A549 (cell line): ENCODE measurements at regions not wholly inside any gene's neighbourhood (a gene's known extent, or its start where the extent isn't known, plus 50 kb on each side); places are given as distances from the start of the nearest gene placed in this dataset.

ENCODE experiments used
- ATAC-seq, 2 experiments: fragments of 200-7000 bp in 1 of 2; fragments of >200 bp in 1 of 2; cut with Nextera tagmentation in 1 of 2; cut with Tn5 transposase in 1 of 2; 3 replicates each; pipeline versions ENCODE4 v1.8.0 to v1.9.1; 2018 to 2020; ENCODE audit warnings: mild to moderate bottlenecking in 1 of 2, moderate library complexity in 1 of 2
- CTCF ChIA-PET: fragments of 300-600 bp; sonication (Branson Sonifier 250); formaldehyde crosslinking; extraction: SDS; loops from one replicate; lab custom pipeline; 2021; ENCODE audit warnings: antibody characterized with exemption, inconsistent platforms; lab: Yijun Ruan, JAX
- POLR2A ChIA-PET: fragments of 350-600 bp; formaldehyde crosslinking; extraction: SDS; loops from one replicate; lab custom pipeline; 2021; ENCODE audit warnings: antibody characterized with exemption, inconsistent platforms; lab: Yijun Ruan, JAX
- DNase-seq, 2 experiments: peaks; one replicate each; pipeline versions ENCODE4 v3.0.0 to v3.0.0-alpha.2; 2011 to 2016; ENCODE audit warnings: low read depth in 1 of 2, low spot score in 1 of 2
- FAIRE-seq: peaks from 2 replicates; lab custom pipeline; 2011; peaks lifted over from hg19 to GRCh38; lab: Jason Lieb, UNC
- H3K27ac ChIP-seq, 2 experiments: fragments of >200 bp; sonication (Bioruptor Twin); formaldehyde crosslinking; 3 replicates each; pipeline ENCODE4 v1.5.1; 2016 to 2017
- H3K4me1 ChIP-seq: fragments of >200 bp; sonication (Bioruptor Twin); formaldehyde crosslinking; 3 replicates; pipeline ENCODE4 v1.6.1; 2016
- H3K4me2 ChIP-seq: fragments of >200 bp; sonication (Bioruptor Twin); formaldehyde crosslinking; 3 replicates; pipeline ENCODE4 v1.6.1; 2016
- H3K4me3 ChIP-seq: fragments of >200 bp; sonication (Bioruptor Twin); formaldehyde crosslinking; 3 replicates; pipeline ENCODE4 v1.5.1; 2016
- H3K9me3 ChIP-seq: fragments of >200 bp; sonication (Bioruptor Twin); formaldehyde crosslinking; 3 replicates; pipeline ENCODE4 v1.6.1; 2016
- CHD2 ChIP-seq: fragments of 150-350 bp; IDR thresholded peaks from 2 replicates; pipeline ENCODE4 v1.6.1; 2014; ENCODE audit warnings: low read length; ENCODE audit not compliant: partially characterized antibody
- EP300 ChIP-seq, 2 experiments: fragments of >200 bp; sonication (Bioruptor Twin); formaldehyde crosslinking; IDR thresholded peaks; 2 replicates in 1 of 2; 3 replicates in 1 of 2; pipeline ENCODE4 v1.6.1; 2016 to 2017
- ESRRA ChIP-seq: fragments of 150-350 bp; IDR thresholded peaks from 2 replicates; pipeline ENCODE4 v1.6.1; 2014; ENCODE audit warnings: mild to moderate bottlenecking, low read length, borderline replicate concordance
- FOSB ChIP-seq: fragments of 250-450 bp; sonication (Bioruptor Pico); IDR thresholded peaks from 2 replicates; pipeline ENCODE4 v1.5.0; 2020; ENCODE audit warnings: mild to moderate bottlenecking, moderate library complexity
- HDAC2 ChIP-seq: fragments of 200-600 bp; sonication (generic); IDR thresholded peaks from 2 replicates; pipeline ENCODE4 v1.6.1; 2016
- HOXB5 ChIP-seq: fragments of 250-450 bp; sonication (Bioruptor Pico); IDR thresholded peaks from 2 replicates; pipeline ENCODE4 v1.5.0; 2020; ENCODE audit warnings: mild to moderate bottlenecking, moderate library complexity
- JUN ChIP-seq, 2 experiments: fragments of >200 bp; sonication (Bioruptor Twin); formaldehyde crosslinking; IDR thresholded peaks; 2 replicates in 1 of 2; 3 replicates in 1 of 2; pipeline ENCODE4 v1.6.1; 2016 to 2017
- KDM1A ChIP-seq: fragments of 200-600 bp; sonication (generic); IDR thresholded peaks from 2 replicates; pipeline ENCODE4 v1.6.1; 2016; ENCODE audit warnings: low read depth, mild to moderate bottlenecking
- KDM5A ChIP-seq: fragments of 200-600 bp; sonication (generic); IDR thresholded peaks from 2 replicates; pipeline ENCODE4 v1.6.1; 2016; ENCODE audit warnings: antibody characterized with exemption, mild to moderate bottlenecking
- MAZ ChIP-seq: fragments of 150-350 bp; IDR thresholded peaks from 2 replicates; pipeline ENCODE4 v1.6.1; 2014; ENCODE audit warnings: antibody characterized with exemption, low read depth, low read length, borderline replicate concordance
- MYC ChIP-seq: IDR thresholded peaks from 2 replicates; pipeline ENCODE4 v1.6.1; 2012; ENCODE audit warnings: mild to moderate bottlenecking, inconsistent platforms, low read length, improper control_type of control experiment, borderline replicate concordance
- POLR2AphosphoS2 ChIP-seq: conservative IDR thresholded peaks from 2 replicates; pipeline ENCODE4 v1.6.1; 2012; ENCODE audit warnings: low read length, improper control_type of control experiment, inconsistent platforms
- RAD21 ChIP-seq, 2 experiments: fragments of >200 bp in 1 of 2; sonication (Bioruptor Twin) in 1 of 2; formaldehyde crosslinking in 1 of 2; IDR thresholded peaks in 1 of 2; conservative IDR thresholded peaks in 1 of 2; 2 replicates in 1 of 2; 3 replicates in 1 of 2; pipeline ENCODE4 v1.6.1; 2012 to 2018; ENCODE audit warnings: inconsistent platforms in 1 of 2
- RCOR1 ChIP-seq: fragments of 150-350 bp; IDR thresholded peaks from 2 replicates; pipeline ENCODE4 v1.6.1; 2014; ENCODE audit warnings: antibody characterized with exemption, low read length, low read depth
- SREBF2 ChIP-seq: fragments of 450-650 bp; IDR thresholded peaks from 2 replicates; pipeline ENCODE4 v1.6.1; 2014; ENCODE audit warnings: mild to moderate bottlenecking, moderate library complexity
- TFCP2L1 ChIP-seq: fragments of 250-450 bp; sonication (Bioruptor Pico); IDR thresholded peaks from 2 replicates; pipeline ENCODE4 v1.5.0; 2021; ENCODE audit warnings: mild to moderate bottlenecking
- ZNF302 ChIP-seq: fragments of 250-450 bp; sonication (Bioruptor Pico); IDR thresholded peaks from 2 replicates; pipeline ENCODE4 v1.9.0; 2021; ENCODE audit warnings: inconsistent platforms, mild to moderate bottlenecking, moderate library complexity
- WGBS: methylation state at CpG from one replicate; pipeline ENCODE4 v1.1.6; 2017; ENCODE audit errors: missing lambda C conversion rate; 5-methylcytosine and 5-hydroxymethylcytosine counted together
- TF ChIP-seq, protein P1 (sequence below): fragments of 450-650 bp; IDR thresholded peaks from 2 replicates; pipeline ENCODE4 v1.6.1; 2014; ENCODE audit warnings: antibody characterized with exemption
- TF ChIP-seq, protein P2 (sequence below): fragments of >200 bp; sonication (Bioruptor Twin); formaldehyde crosslinking; IDR thresholded peaks from 3 replicates; pipeline ENCODE4 v1.6.1; 2016
- TF ChIP-seq, protein P3 (sequence below): fragments of >200 bp; sonication (Bioruptor Twin); formaldehyde crosslinking; IDR thresholded peaks from 2 replicates; pipeline ENCODE4 v1.6.1; 2016
- TF ChIP-seq, protein P4 (sequence below): IDR thresholded peaks from 2 replicates; pipeline ENCODE4 v1.6.1; 2012

DNA sequence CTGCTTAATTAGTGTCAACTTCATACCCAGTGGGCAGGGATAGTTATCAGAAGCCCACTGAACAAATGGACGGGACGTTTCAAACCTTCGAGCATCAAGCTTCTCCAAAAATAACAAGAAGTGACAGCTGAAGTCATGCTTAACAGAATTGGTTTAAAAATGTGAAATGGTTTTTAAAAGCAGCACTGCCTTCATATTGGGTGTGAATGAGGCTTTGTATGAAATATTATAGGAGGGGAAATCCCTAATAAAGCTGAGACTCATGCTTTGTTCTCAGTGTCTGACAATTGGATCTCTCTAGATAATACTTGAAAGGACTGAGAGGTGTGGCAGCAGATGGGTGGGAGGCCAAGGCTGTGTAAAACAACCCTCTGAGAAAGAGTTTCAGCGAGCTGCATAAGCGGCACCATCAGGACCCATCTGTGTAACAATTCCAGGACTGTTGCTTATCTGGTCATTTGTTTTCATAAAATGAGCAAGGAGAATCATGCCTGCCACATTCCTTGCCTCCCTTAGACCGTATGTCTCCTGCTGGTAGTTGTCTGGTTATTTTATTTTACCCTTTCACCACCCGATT is 667.7 kb downstream of the DIAPH3 start:
- H3K4me1 ChIP-seq, result no peaks in the 10 kb centered on the region
- ChIA-PET CTCF (no interaction called here), POLR2A (no interaction called here)
- H3K4me3 ChIP-seq, result no peak overlapping the region
- ATAC-seq (no peak), DNase-seq (no peak), FAIRE-seq (no peak)
- no peaks in the 10 kb centered on the region for H3K9me3 ChIP-seq
- 38% methylated on average over 7 of the region's 7 CpGs for WGBS
- no peak overlapping the region for H3K27ac ChIP-seq
- H3K4me2 ChIP-seq, result no peak overlapping the region
- TF ChIP-seq MAZ (no peak), CHD2 (no peak), MYC (no peak), POLR2AphosphoS2 (no peak), HDAC2 (no peak), SREBF2 (no peak), KDM5A (no peak), JUN (IDR thresholded peaks at IDR 0.05) (no peak), EP300 (IDR thresholded peaks at IDR 0.05) (no peak), ESRRA (no peak), RAD21 (conservative IDR thresholded peaks at IDR 0.05 in 1 of 2, IDR thresholded peaks at IDR 0.05 in 1 of 2) (no peak), TFCP2L1 (CRISPR knock-in tag) (no peak), RCOR1 (no peak)
- TF ChIP-seq, protein P1, sequence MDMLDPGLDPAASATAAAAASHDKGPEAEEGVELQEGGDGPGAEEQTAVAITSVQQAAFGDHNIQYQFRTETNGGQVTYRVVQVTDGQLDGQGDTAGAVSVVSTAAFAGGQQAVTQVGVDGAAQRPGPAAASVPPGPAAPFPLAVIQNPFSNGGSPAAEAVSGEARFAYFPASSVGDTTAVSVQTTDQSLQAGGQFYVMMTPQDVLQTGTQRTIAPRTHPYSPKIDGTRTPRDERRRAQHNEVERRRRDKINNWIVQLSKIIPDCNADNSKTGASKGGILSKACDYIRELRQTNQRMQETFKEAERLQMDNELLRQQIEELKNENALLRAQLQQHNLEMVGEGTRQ, result no peak
- TF ChIP-seq, protein P2, sequence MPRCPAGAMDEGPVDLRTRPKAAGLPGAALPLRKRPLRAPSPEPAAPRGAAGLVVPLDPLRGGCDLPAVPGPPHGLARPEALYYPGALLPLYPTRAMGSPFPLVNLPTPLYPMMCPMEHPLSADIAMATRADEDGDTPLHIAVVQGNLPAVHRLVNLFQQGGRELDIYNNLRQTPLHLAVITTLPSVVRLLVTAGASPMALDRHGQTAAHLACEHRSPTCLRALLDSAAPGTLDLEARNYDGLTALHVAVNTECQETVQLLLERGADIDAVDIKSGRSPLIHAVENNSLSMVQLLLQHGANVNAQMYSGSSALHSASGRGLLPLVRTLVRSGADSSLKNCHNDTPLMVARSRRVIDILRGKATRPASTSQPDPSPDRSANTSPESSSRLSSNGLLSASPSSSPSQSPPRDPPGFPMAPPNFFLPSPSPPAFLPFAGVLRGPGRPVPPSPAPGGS, result no peak
- TF ChIP-seq, protein P3, sequence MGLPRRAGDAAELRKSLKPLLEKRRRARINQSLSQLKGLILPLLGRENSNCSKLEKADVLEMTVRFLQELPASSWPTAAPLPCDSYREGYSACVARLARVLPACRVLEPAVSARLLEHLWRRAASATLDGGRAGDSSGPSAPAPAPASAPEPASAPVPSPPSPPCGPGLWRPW, result no peak
- TF ChIP-seq, protein P4, sequence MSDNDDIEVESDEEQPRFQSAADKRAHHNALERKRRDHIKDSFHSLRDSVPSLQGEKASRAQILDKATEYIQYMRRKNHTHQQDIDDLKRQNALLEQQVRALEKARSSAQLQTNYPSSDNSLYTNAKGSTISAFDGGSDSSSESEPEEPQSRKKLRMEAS, result no peak

DNA sequence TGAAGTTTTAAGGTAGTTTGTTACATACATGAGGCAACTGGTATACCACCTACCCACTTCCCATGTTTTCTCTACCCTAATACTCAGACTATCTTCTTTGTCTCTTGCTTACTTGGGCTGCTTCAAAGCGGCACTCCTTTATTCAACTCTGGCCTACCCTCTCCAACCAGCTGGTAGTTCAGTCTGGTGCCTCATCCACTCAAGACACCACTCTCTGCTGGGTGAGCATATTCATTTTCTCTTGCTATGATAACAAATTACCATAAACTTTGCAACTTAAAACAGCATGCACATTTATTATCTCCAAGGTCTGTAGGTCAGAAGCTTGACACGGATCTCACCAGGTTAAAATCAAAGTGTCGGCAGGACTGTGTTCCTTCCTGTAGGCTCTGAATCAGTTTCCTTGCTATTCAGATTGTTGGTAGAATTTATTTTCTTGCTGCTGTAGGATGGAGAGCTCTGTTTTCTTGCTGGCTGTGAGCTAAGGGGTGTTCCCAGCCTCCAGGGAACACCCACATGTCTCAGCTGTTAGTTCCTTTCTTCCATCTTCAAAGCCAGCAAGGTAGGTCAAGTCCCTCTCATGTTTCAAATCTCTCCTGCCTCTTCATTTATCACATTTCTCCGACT is 666.0 kb downstream of the DIAPH3 start:
- Histone ChIP-seq H3K9me3 (no peaks in the 10 kb centered on the region), H3K4me3 (no peak overlapping the region), H3K4me2 (no peak overlapping the region), H3K4me1 (no peaks in the 10 kb centered on the region), H3K27ac (no peak overlapping the region)
- ChIA-PET POLR2A (no interaction called here), CTCF (no interaction called here)
- ATAC-seq, result no peak
- DNase-seq, result no peak
- TF ChIP-seq KDM1A (no peak), KDM5A (no peak), POLR2AphosphoS2 (no peak), FOSB (no peak)
- no peak for FAIRE-seq
- 51% methylated on average over 4 of the region's 4 CpGs for WGBS

DNA sequence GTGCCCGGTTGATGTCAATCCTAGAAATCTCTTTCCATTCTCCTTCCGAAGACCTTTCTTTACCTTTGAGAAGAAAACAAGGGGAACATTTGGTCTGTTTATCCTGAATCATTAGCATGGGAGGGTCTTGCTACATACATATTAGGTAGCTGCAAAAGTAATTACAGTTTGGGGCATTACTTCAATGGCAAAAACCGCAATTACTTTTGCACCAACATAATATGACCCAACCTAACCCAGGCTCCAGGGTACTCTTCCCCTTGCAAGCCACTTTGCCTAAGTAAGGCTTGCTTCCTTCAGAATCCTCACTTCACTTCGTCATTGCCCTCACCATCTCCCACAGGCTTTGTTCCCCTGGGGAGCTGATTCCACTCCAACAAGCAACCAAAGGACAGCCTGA is 662.7 kb downstream of the DIAPH3 start:
- no peak for TF ChIP-seq KDM1A
- TF ChIP-seq TFCP2L1 (CRISPR knock-in tag), result no peak
- no peak for TF ChIP-seq ZNF302 (CRISPR knock-in tag)
- TF ChIP-seq RCOR1, result no peak
- TF ChIP-seq, protein P3, result no peak
- no peak for TF ChIP-seq HOXB5 (CRISPR knock-in tag)
- no peak for DNase-seq
- Histone ChIP-seq H3K9me3 (no peaks in the 10 kb centered on the region), H3K4me2 (no peak overlapping the region), H3K4me1 (no peaks in the 10 kb centered on the region), H3K4me3 (no peak overlapping the region), H3K27ac (no peak overlapping the region)
- ATAC-seq, result no peak
- WGBS, result 25% methylated on average over 4 of the region's 4 CpGs
- CTCF ChIA-PET, result no interaction called here
- POLR2A ChIA-PET, result no interaction called here
- no peak for FAIRE-seq
